Fibroblast of the conjunctiva (primary cell): ENCODE measurements at regions not wholly inside any gene's neighbourhood (a gene's known extent, or its start where the extent isn't known, plus 50 kb on each side); places are given as distances from the start of the nearest gene placed in this dataset.

Source experiments
- DNase-seq: peaks from one replicate; pipeline ENCODE4 v3.0.0-alpha.2; 2010; ENCODE audit warnings: low read depth

DNA sequence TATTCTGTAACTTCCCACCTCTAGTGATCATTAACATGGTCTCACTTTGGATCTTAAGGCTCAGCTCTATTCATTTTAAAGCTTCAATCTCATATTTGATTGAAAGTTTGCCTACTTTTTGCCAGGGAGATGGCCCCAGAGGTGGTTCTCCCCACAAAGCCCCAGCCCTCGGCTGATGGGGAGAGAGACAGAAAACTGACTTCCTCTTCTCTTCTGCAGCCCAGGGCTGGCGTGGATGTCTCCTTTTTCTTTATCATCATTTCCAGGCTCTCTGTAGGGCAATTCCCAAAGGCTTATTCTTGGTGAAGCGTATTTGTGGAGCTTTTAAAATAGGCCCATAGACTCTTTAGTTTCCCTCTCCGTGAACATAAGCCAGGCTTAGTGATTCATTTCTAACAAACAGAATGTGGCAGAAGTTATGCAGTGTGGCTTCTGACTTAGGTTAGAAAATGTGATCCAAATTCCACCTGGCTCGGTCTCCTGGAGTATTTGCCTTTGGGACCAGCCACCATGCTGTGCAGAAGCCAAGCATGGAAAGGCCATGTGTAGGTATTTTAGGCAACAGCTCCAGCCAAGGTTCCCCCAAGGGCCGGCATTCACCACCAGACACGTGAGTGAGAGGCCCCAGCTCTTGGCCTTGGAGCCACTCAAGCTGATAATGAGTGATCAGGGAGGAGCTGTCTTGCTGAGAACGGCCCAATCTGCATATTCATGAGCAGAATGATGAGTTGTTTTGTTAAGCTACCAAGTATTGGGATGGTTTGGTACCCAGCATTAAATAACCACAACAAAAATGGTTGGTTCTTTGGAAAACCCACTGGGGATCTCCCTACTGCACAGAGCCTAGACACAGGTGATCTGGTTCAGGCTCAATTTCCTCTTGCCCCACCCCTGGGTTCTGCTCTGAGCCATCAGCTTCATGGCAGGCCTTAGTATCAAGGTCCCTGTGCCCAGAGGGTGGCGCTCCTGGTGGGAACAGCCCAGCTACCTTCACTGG, 353.2 kb upstream of the PROK2 start:
- no peak for DNase-seq

GRCh38 chr3:72135636-72136035, 350.7 kb upstream of the PROK2 start:
- no peak for DNase-seq

GRCh38 chr3:72134989-72135451, 350.1 kb upstream of the PROK2 start:
- no peak for DNase-seq

- DNase-seq, result no peak
Observed at GRCh38 chr3:72133329-72134011, 348.5 kb upstream of the PROK2 start.

DNA sequence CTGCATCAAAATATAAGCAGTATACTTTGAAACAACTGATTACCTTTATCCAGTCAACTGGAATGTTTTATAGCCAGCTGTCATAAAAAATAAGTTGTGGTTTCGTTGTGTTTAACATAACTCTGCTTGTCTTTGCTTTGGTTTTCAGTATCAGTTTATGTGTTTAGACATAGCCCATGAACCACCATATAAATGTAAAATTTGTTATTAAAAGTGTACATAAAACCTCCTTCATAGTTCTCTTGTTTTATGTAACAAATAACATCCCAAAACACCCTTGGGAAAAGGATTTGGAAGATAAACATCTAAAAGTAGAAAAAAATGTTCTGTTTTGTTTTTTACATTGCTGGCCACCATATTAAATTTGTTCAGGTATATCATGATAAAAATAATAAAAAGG, 347.0 kb upstream of the PROK2 start:
- DNase-seq, result no peak

- DNase-seq, result no peak
Observed at GRCh38 chr3:72130565-72130964, 345.6 kb upstream of the PROK2 start.

DNA sequence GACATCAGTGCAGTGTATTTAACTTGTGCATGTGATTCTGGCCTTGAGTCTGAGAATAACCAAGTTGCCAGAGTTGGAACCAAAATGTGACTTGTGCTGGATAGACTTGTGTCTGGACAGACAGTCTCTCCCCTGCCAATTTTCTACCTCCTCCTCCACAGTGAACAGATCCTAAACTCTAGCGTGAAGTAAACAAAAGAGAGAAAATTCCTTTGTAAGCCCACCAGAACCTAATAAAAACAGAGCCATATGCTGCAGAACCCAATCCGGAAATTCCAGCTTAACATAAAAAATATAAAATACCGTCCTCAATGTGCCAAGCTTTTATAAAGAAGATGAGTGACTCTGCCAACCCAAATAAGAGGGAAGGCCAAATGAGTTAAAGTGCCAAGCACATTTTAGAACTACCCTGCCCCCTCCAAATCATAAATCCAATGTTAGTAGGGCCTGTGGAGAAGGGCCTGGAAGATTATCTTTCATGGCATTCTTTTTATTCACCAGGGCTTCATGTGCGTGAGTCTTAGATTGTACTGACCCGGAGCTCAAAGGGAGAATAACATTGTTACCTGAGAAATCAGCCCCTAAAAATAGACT, 344.6 kb upstream of the PROK2 start:
- peak; percentile 63 for DNase-seq

DNA sequence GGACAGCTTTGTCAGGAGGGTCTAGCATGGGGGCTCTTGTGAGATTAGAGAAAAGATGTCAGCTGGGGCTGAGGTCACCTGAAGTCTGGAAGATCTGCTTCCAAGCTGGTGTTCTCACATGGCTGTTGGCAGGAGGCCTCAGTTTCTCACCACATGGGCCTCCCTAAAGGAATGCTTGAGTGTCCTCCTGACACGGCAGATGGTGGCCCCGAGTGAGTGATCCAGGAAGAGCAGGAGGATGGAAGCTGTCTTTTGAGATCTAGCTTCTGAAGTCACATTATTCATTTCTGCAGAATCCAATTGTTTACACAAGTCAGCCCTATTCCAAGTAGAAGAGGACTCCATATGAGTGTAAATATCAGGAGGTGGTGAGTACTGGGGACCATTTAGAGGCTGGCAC, 344.0 kb upstream of the PROK2 start:
- no peak for DNase-seq

- no peak for DNase-seq
Observed at GRCh38 chr3:72127844-72128243, 342.9 kb upstream of the PROK2 start.

- DNase-seq, result no peak
Observed at GRCh38 chr3:72127224-72127612, 342.3 kb upstream of the PROK2 start.

DNA sequence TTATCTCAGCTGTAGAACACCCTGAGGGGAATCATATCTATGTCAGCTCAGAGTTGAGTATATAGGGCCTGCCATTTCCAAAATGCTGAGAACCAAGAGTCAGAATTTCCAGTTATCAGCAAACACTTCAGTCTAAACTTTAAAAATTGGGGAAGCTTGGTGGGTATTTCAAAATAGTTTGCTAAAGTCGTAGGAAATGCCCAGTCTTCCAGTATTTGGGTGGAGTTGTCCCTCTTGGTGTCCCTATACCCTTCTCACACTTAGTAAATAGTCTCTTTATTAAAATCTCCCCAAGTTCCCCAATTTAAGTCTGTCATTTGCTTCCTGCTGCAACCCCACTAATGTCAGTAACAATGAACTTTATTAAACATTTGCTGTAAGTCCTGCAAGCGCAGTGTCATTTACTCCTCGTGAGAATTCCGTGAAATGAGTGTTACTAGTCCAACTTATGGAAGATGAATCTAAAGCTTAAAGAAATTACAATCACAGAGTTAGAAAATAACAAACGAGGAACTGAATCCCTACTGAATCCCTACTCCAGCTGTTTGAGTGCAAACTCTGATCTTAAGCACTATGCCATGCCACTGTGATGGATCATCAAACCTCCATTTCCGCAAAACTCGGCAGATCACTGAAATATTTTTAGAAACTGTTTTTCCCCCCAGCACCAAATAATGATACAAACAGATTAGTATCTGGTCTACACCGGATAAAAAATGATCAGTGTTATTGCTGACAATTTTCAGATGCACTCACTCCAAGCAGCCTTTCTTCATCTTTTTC, 341.7 kb upstream of the PROK2 start:
- no peak for DNase-seq

DNA sequence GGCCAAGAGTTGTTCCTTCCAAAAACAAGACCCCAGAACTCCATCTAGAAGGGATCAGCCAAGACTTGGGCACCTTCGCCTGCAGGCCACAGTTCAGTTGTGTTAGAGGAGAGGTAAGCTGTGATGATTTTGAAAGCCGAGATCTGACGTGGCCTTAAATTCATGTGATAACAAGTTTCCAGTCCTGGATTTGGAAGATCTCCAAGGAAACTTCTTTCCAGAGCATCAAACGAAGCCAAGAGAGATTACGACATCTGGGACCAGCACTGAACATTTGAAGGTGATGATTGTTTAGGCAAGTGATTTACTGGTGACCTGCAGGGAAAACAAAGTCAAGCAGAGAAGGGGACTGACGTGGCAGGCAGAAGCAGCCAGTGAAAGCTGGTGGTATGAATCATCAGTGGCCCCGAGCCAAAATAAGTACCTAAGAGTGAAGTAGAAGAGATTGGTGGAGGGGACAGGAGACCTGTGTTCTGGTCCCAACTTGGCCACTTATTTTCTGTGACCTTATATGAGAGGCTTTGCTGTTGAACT, 339.0 kb upstream of the PROK2 start:
- DNase-seq, result peak; percentile 73

- DNase-seq, result no peak
Observed at GRCh38 chr3:72120806-72121778, 336.1 kb upstream of the PROK2 start.

- no peak for DNase-seq
Observed at GRCh38 chr3:72120039-72120438, 335.1 kb upstream of the PROK2 start.

- no peak for DNase-seq
Observed at GRCh38 chr3:72118628-72119027, 333.7 kb upstream of the PROK2 start.

- DNase-seq, result no peak
Observed at GRCh38 chr3:72116226-72116625, 331.3 kb upstream of the PROK2 start.

DNA sequence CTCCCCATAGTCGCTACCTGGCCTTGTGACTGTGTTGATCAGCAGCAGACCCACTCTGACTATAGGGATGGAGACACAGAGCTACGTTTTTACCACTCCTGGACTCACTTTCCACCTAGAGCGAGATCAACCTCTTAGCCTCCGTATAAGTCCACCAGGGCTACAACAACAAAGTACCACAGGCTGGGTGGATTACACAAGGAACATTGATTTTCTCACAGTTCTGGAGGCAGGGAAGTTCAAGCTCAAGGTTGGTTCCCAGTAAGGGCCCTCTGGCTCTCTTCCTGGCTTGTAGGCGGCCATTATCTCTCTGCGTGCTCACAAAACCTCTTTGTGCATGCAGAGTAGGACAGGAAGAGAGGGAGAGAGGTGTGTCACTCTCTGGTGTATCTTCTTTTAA, 330.4 kb upstream of the PROK2 start:
- no peak for DNase-seq

DNA sequence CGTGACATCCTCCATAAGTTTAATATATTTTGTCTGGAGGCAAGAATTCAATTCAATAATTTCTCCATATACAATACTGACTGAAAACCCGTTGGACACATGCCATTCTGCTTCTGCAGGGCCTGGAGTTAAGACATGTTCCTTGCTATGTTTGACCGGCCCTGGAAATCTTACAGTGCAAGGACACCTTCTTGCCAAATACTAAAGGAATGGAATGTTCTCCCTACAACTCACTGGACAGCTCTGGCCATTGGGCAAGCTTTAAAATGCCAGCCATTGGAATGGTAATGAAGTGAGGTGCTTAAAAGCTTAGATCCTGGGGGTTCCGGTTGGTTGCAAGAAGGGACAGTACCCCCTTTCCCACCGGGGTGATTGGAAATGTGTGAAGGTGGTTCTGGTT, 329.8 kb upstream of the PROK2 start:
- no peak for DNase-seq

DNA sequence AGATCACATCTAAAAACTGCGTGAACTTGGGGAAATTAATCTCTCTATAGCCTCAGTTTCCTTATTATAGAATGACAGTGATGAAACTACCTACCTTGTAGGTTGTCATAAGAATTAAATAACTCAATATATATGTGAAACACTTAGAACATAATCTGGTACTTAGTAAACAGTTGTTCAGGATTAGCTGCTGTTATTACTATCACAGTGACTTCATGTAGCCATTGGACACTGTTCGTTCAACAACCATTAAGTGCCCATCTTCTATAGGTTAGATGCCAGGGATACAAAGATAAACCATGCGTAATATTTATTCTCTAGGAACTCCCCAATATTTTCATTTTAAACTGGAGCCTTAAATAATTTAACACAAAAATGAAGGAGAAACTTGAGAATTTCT, 329.0 kb upstream of the PROK2 start:
- no peak for DNase-seq

DNA sequence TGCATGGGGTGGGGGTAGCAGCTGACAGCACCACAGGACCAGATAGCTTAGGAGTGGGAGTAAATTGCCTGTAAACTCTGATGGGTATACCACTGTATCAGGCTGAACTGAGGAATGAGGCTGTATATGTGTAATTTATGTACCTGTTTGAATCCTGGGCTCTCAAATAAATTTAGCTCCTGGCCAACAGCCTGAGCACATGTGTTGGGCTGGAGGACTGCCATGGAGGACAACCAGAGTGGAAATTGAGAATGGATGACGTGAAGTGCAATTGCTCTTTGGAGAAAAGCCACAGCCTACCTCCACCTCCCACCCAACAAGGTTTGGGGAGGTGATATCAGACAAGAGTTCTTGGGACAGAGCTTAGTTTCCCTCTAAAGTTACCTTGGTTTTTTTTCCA, 328.6 kb upstream of the PROK2 start:
- no peak for DNase-seq

DNA sequence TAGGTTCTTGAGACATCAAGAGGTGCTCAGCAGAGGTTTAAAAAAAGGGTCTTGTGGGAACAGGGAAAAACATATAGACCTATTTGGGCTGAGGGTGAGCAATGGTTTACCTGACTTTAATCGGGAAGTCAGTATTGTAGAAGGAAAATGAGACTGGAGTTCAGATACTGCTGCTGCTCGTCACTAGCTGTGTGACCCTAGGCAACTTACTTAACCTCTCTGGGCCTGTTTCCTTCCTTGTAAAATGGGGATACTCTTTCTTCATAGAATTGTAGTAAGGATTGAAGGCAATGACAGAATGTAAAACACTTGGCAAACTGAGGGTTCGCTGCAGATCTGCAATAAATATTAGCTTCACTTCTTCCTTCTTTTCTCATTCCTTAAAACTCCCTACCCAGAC, 327.5 kb upstream of the PROK2 start:
- no peak for DNase-seq
